GM13977 (cell line): ENCODE measurements at regions not wholly inside any gene's neighbourhood (a gene's known extent, or its start where the extent isn't known, plus 50 kb on each side); places are given as distances from the start of the nearest gene placed in this dataset.

Experiments used
- DNase-seq: peaks from one replicate; pipeline ENCODE4 v3.0.0; 2012; ENCODE audit warnings: low spot score
- in situ Hi-C: fragments of 300-500 bp; cut with MboI; formaldehyde crosslinking; loops from one replicate; pipeline ENCODE4 v1.12.0; 2022; ENCODE audit warnings: low sequenced_read_pairs, low pct_unique_long_range_greater_than_20kb, mixed read lengths, inconsistent platforms; ENCODE audit not compliant: unreplicated experiment
- TF ChIP-seq, protein P1 (sequence below): IDR thresholded peaks from 2 replicates; pipeline ENCODE4 v1.5.1; 2012; ENCODE audit warnings: mild to moderate bottlenecking, control low read depth; ENCODE audit not compliant: insufficient read depth; ENCODE audit errors: extremely low read depth, missing control alignments

DNA sequence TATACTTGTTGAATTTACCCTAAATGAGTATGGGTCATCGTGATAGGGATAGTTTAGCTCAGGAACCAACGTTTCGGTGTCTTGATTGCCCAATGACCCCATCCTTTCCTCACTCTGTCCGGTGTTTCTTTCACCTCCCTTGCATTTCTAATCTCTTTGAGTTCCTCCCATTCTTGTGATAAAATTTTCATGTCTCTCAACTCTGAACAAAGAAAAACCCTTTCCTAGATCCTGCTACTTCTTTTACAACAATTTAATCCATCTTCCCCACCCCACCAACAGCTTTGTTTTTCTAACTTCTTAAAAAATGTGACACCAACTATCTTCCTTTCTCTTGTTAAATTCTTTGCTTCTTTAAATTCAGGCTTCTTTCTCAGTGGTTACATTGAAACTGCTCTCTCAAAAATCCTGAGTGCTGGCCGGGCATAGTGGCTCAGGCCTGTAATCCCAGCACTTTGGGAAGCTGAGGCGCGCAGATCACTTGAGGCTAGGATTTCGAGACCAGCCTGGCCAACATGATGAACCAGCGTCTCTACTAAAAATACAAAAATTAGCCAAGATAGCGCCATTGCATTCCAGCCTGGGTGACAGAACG is 130.3 kb upstream of the MINDY3 start:
- DNase-seq, result no peak
- TF ChIP-seq, protein P1, sequence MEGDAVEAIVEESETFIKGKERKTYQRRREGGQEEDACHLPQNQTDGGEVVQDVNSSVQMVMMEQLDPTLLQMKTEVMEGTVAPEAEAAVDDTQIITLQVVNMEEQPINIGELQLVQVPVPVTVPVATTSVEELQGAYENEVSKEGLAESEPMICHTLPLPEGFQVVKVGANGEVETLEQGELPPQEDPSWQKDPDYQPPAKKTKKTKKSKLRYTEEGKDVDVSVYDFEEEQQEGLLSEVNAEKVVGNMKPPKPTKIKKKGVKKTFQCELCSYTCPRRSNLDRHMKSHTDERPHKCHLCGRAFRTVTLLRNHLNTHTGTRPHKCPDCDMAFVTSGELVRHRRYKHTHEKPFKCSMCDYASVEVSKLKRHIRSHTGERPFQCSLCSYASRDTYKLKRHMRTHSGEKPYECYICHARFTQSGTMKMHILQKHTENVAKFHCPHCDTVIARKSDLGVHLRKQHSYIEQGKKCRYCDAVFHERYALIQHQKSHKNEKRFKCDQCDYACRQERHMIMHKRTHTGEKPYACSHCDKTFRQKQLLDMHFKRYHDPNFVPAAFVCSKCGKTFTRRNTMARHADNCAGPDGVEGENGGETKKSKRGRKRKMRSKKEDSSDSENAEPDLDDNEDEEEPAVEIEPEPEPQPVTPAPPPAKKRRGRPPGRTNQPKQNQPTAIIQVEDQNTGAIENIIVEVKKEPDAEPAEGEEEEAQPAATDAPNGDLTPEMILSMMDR, result no peak
- in situ Hi-C loops, result no loop called here

DNA sequence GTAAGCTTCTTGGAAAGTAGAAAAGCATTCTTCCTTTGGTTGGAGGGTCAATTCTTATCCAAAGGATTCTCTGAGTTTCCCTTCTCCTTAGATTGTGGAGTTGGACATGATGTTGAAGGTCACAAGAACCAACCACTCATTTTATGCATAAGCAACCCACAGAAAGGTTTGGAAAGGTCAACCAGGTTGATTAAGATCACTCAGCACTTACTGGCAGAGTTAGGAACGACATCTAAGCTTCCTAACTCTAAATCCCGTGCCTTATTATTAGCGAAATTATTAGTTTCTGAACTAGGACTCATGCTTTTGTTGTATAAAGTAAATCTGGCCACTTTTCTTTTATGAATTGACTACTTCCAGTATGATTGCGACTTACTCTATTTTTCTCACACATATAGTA is 137.0 kb upstream of the MINDY3 start:
- in situ Hi-C loops, result no loop called here
- TF ChIP-seq, protein P1, result no peak
- no peak for DNase-seq

DNA sequence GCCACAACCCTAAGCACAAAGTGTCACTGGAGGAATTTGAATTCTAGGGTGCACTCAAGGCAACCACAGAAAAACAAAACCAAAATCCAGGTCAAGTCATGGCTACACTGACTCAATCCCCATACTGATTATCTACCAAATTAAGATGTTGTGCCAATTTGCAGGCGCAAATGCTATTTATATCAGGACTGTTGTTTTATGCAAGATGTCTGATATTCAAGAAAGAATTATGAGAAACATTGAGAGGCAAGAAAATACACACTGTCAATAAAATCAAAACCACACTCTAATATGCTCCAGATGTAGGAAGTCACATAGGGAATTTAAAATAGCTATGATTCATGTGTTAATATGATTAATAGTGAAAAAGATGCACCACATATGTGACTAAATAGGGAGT is 141.3 kb upstream of the MINDY3 start:
- TF ChIP-seq, protein P1, result no peak
- in situ Hi-C loops, result no loop called here
- DNase-seq, result no peak

DNA sequence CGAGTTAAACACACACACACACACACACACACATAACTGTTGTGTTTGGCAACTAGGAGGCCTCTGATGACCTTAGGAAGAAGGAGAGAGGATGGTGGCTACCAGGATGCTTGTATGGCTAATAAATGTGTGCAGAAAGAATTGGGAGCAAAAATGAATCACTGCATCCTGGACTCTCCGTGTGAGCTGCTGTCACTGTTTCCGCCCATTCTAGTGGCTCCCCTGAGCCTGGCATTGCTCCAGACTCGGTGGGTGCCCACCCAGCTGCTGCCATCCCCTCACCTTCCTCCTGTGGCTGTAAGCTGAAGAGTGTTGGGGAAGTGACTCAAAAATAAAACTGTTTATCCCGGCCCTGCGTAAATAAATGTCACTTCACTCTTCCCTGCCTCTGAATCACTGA is 149.5 kb upstream of the MINDY3 start:
- TF ChIP-seq, protein P1, result no peak
- no peak for DNase-seq
- in situ Hi-C loops, result no loop called here

DNA sequence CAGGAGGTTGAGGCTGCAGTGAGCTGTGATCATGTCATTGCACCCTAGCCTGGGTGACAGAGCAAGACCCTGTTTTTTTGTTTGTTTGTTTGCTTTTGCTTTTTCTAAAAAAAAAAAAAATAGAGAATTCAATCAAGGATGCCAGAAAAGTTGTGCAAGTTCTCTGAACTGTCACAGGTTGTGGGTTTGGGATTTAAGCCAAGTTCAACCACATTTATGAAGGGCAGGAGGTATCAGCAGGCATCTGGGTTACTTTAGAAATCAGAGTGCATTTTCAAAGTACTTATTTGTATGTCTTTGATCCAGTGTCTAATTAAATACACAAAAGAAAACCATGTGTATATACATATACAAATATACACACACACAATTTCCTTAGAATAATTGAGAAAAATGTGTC is 151.2 kb upstream of the MINDY3 start:
- DNase-seq, result no peak
- in situ Hi-C loops, result no loop called here
- TF ChIP-seq, protein P1, result no peak

DNA sequence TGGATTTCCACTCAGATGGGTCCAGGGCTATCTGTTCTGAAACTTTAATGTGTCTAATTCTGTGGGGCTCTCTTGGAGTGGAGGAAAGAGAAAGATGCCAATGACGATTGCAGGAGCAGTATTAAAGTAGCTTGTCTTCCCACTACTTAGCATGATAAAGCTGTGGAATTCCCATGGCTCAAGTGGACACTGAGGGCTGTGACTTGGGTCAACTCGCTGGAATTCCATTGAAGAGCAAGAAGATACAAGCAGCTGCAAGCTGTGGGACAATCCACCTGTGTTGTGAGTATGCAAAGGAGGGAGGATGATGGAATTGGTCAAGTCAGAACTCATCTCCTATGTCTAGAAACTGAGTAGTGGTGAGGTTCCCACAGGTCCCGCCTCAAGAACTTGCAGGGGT is 154.2 kb upstream of the MINDY3 start:
- TF ChIP-seq, protein P1, result no peak
- in situ Hi-C loops, result no loop called here
- DNase-seq, result no peak

DNA sequence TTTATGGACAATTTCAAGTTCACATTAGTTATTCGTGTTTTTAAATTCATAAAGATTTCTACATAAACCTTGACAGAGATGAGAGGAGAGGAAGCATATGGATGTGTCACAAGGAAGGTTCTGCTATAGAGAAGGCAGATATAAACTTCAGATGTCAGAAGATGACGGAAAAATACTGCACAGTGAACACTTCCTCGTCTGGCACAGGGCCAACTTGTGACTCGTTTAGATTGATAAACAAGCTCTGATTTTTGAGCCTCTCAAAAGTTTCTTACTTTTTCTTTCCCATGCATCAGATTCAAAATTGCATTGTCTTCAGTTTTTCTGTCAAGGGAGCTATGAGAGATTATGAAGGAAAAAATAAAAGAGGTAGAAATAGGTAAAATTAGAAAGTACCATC is 156.4 kb upstream of the MINDY3 start:
- TF ChIP-seq, protein P1, result no peak
- in situ Hi-C loops, result no loop called here
- DNase-seq, result no peak
